Thyroid gland (tissue), 4 donors: ENCODE measurements at regions not wholly inside any gene's neighbourhood (a gene's known extent, or its start where the extent isn't known, plus 50 kb on each side); places are given as distances from the start of the nearest gene placed in this dataset.

Source experiments
- DNase-seq, 2 donors: peaks; one replicate each; pipeline ENCODE4 v3.0.0-alpha.2; 2019
- H3K27ac ChIP-seq, 3 donors: fragments of 200-600 bp; sonication (generic); 1 replicate in 2 of 3; 2 replicates in 1 of 3; pipeline ENCODE4 v1.5.1; 2016 to 2019; ENCODE audit warnings: mild to moderate bottlenecking in 1 of 3, moderate library complexity in 1 of 3
- H3K27me3 ChIP-seq: fragments of 200-600 bp; sonication (generic); one replicate; pipeline ENCODE4 v1.5.1; 2019
- H3K36me3 ChIP-seq, 2 donors: fragments of 200-600 bp; sonication (generic); one replicate each; pipeline ENCODE4 v1.5.1; 2016 to 2019
- H3K4me1 ChIP-seq, 2 donors: fragments of 200-600 bp; sonication (generic); one replicate each; pipeline ENCODE4 v1.5.1; 2017 to 2019
- H3K4me3 ChIP-seq, 3 donors: fragments of 200-600 bp; sonication (generic); replicated peaks in 1 of 3; 1 replicate in 2 of 3; 2 replicates in 1 of 3; pipeline ENCODE4 v1.5.1; 2016; ENCODE audit warnings: mild to moderate bottlenecking in 1 of 3
- H3K9me3 ChIP-seq: fragments of 200-600 bp; sonication (generic); one replicate; pipeline ENCODE4 v1.5.1; 2017
- POLR2A ChIP-seq, 2 donors: fragments of 450-650 bp; IDR thresholded peaks; one replicate each; pipeline ENCODE4 v1.6.1; 2017; ENCODE audit warnings: antibody characterized with exemption in 2 of 2, mild to moderate bottlenecking in 2 of 2, moderate library complexity in 1 of 2
- WGBS, 2 donors: methylation state at CpG; one replicate each; pipeline ENCODE4 v1.1.5; 2017; 5-methylcytosine and 5-hydroxymethylcytosine counted together
- intact Hi-C: fragments of 100-400 bp; cut with DNase I; formaldehyde crosslinking; loops from one replicate; pipeline ENCODE4 v1.15.1; 2023
- TF ChIP-seq, protein P1 (sequence below), 6 experiments: fragments of 200-600 bp in 3 of 6; fragments of 450-650 bp in 3 of 6; sonication (generic) in 3 of 6; IDR thresholded peaks; one replicate each; pipeline ENCODE4 v1.5.1; 2016 to 2019; ENCODE audit warnings: antibody characterized with exemption in 6 of 6, mild to moderate bottlenecking in 2 of 6, inconsistent platforms in 1 of 6, moderate library complexity in 1 of 6

GRCh38 chr5:174354571-174354970 lies 309.1 kb downstream of the NSG2 start:
- intact Hi-C loops = no loop called here
- Histone ChIP-seq H3K9me3 (no peaks in the 10 kb centered on the region), H3K36me3 (no peaks in the 10 kb centered on the region), H3K4me1 (no peaks in the 10 kb centered on the region), H3K27me3 (no peaks in the 10 kb centered on the region), H3K27ac (no peak overlapping the region), H3K4me3 (no peak overlapping the region)
- DNase-seq = no peak
- WGBS, 2 donors = 64 to 82% methylated on average over 5 of the region's 5 CpGs
- TF ChIP-seq, protein P1, sequence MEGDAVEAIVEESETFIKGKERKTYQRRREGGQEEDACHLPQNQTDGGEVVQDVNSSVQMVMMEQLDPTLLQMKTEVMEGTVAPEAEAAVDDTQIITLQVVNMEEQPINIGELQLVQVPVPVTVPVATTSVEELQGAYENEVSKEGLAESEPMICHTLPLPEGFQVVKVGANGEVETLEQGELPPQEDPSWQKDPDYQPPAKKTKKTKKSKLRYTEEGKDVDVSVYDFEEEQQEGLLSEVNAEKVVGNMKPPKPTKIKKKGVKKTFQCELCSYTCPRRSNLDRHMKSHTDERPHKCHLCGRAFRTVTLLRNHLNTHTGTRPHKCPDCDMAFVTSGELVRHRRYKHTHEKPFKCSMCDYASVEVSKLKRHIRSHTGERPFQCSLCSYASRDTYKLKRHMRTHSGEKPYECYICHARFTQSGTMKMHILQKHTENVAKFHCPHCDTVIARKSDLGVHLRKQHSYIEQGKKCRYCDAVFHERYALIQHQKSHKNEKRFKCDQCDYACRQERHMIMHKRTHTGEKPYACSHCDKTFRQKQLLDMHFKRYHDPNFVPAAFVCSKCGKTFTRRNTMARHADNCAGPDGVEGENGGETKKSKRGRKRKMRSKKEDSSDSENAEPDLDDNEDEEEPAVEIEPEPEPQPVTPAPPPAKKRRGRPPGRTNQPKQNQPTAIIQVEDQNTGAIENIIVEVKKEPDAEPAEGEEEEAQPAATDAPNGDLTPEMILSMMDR (IDR thresholded peaks at IDR 0.05) = no peak
- TF ChIP-seq POLR2A (IDR thresholded peaks at IDR 0.05) = no peak

DNA sequence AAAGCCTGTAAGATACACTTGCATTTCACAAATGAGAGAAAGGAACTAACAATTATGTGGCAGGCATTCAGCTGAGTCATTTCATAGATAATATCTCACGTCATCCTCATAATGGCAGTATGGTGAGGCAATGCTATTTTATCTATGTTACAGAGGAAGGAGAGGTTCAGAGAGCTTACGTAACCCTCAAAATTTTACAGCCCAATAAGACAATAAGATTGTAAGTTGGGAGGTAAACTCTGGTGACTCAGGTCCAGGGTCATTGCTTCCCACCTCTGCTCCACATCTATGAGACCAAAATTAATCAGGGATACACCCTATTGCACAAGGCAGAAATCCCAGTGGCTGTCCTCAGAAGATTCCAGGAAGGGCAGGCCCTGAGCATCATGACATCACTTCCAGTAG lies 309.7 kb downstream of the NSG2 start:
- no peak overlapping the region for H3K27ac ChIP-seq
- intact Hi-C loops = no loop called here

DNA sequence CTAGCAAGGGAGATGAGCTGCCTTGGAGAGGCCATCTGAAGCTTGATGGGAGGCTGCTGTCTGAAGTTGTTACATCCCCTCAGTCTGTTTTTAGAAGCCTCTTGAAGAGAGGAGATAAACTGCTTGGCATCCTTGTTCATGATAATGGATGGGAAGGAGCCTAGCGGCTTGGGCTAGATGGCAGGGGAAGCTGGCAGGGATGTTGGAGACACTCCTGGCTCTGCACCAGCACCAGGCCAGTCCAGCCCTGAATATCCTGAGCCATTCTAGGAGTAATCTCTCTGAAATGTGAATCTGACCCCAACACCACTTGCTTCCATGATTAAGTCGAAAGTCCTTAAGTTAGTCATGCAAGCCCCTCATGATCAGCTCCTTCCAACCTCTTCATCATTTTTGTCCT lies 310.5 kb downstream of the NSG2 start:
- intact Hi-C loops = no loop called here
- WGBS, 2 donors = 67 to 78% methylated on average over 2 of the region's 2 CpGs

More for the DNA sequence above, 309.7 kb downstream of the NSG2 start:
- no peak overlapping the region for H3K4me3 ChIP-seq
- no peaks in the 10 kb centered on the region for H3K36me3 ChIP-seq
- DNase-seq = no peak
- no peaks in the 10 kb centered on the region for H3K9me3 ChIP-seq
- no peaks in the 10 kb centered on the region for H3K27me3 ChIP-seq
- 80 to 89% methylated on average over 2 of the region's 2 CpGs for WGBS, 2 donors
- no peaks in the 10 kb centered on the region for H3K4me1 ChIP-seq
- no peak for TF ChIP-seq POLR2A (IDR thresholded peaks at IDR 0.05)
- TF ChIP-seq, protein P1 (IDR thresholded peaks at IDR 0.05) = no peak

GRCh38 chr5:174356536-174356935 lies 311.0 kb downstream of the NSG2 start:
- no peak for DNase-seq
- no peak overlapping the region for H3K27ac ChIP-seq
- 83 to 90% methylated on average over 2 of the region's 2 CpGs for WGBS, 2 donors
- no peaks in the 10 kb centered on the region for H3K27me3 ChIP-seq
- H3K4me1 ChIP-seq = no peaks in the 10 kb centered on the region
- H3K4me3 ChIP-seq = no peak overlapping the region
- TF ChIP-seq POLR2A (IDR thresholded peaks at IDR 0.05) = no peak
- TF ChIP-seq, protein P1 (IDR thresholded peaks at IDR 0.05) = no peak
- H3K9me3 ChIP-seq = no peaks in the 10 kb centered on the region
- intact Hi-C loops = no loop called here
- no peaks in the 10 kb centered on the region for H3K36me3 ChIP-seq

More for the DNA sequence above, 310.5 kb downstream of the NSG2 start:
- Histone ChIP-seq H3K27me3 (no peaks in the 10 kb centered on the region), H3K4me3 (no peak overlapping the region), H3K9me3 (no peaks in the 10 kb centered on the region), H3K27ac (no peak overlapping the region), H3K4me1 (no peaks in the 10 kb centered on the region), H3K36me3 (no peaks in the 10 kb centered on the region)
- DNase-seq = no peak
- TF ChIP-seq POLR2A (IDR thresholded peaks at IDR 0.05) = no peak
- TF ChIP-seq, protein P1 (IDR thresholded peaks at IDR 0.05) = no peak

DNA sequence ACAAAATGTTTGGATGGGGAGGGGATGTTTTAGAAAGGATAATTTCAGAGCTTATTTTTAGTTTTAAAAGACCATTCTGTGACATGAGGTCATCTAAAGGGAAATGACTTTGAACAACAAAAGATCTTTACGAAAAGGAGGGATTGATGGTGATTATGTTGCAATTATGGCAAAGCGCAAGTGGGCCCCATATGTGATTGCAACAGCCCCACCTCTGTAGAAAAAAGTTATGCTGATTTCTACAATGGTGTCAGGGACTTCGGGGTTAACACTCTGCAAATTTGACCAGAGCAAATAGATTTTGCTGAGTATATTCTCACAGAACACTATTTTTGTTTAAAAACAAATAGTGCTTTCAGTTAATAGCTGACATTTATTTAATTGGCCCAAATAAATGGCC lies 312.8 kb downstream of the NSG2 start:
- TF ChIP-seq, protein P1 (IDR thresholded peaks at IDR 0.05) = no peak
- no peak for TF ChIP-seq POLR2A (IDR thresholded peaks at IDR 0.05)
- no peak for DNase-seq
- 80 to 85% methylated on average over 3 of the region's 3 CpGs for WGBS, 2 donors
- intact Hi-C loops = no loop called here
- no peak overlapping the region for H3K27ac ChIP-seq
- no peaks in the 10 kb centered on the region for H3K4me1 ChIP-seq
- no peaks in the 10 kb centered on the region for H3K36me3 ChIP-seq
- no peaks in the 10 kb centered on the region for H3K27me3 ChIP-seq
- H3K9me3 ChIP-seq = no peaks in the 10 kb centered on the region
- H3K4me3 ChIP-seq = no peak overlapping the region
